HepG2 (cell line): ENCODE measurements at regions not wholly inside any gene's neighbourhood (a gene's known extent, or its start where the extent isn't known, plus 50 kb on each side); places are given as distances from the start of the nearest gene placed in this dataset.

Experiments
- RORA ChIP-seq: sonication (generic); formaldehyde crosslinking; IDR thresholded peaks from 2 replicates; pipeline ENCODE4 v1.5.0; 2020; ENCODE audit warnings: mild to moderate bottlenecking, missing genetic modification reagents, moderate library complexity
- TF ChIP-seq, protein P1 (sequence below): sonication (generic); formaldehyde crosslinking; IDR thresholded peaks from 2 replicates; pipeline ENCODE4 v1.5.0; 2020; ENCODE audit warnings: missing genetic modification reagents
- TF ChIP-seq, protein P2 (sequence below): sonication (generic); formaldehyde crosslinking; conservative IDR thresholded peaks from 2 replicates; pipeline ENCODE4 v1.4.0; 2020; ENCODE audit warnings: missing genetic modification reagents

DNA sequence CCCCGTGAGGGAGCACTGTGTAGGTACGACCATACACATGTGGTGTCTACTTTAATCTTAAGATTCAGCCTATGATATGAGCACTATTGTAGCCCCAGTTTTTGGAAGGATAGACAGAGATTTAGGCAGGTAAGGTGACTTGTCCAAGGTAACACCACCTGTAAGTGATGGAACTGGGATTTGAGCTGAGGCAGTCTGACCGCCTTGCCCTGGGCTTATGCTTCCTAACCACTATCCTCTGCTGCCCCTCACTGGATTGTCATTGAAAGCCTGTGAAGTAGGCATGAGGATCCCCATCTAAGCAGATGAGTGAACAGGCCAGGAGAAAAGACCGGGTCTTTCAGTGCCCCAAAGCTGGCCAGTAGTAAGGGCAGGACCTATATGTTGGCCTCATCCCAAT lies 343.8 kb downstream of the CYRIA start:
- TF ChIP-seq, protein P1, sequence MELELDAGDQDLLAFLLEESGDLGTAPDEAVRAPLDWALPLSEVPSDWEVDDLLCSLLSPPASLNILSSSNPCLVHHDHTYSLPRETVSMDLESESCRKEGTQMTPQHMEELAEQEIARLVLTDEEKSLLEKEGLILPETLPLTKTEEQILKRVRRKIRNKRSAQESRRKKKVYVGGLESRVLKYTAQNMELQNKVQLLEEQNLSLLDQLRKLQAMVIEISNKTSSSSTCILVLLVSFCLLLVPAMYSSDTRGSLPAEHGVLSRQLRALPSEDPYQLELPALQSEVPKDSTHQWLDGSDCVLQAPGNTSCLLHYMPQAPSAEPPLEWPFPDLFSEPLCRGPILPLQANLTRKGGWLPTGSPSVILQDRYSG: no peak
- TF ChIP-seq, protein P2, sequence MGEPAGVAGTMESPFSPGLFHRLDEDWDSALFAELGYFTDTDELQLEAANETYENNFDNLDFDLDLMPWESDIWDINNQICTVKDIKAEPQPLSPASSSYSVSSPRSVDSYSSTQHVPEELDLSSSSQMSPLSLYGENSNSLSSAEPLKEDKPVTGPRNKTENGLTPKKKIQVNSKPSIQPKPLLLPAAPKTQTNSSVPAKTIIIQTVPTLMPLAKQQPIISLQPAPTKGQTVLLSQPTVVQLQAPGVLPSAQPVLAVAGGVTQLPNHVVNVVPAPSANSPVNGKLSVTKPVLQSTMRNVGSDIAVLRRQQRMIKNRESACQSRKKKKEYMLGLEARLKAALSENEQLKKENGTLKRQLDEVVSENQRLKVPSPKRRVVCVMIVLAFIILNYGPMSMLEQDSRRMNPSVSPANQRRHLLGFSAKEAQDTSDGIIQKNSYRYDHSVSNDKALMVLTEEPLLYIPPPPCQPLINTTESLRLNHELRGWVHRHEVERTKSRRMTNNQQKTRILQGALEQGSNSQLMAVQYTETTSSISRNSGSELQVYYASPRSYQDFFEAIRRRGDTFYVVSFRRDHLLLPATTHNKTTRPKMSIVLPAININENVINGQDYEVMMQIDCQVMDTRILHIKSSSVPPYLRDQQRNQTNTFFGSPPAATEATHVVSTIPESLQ: no peak
- TF ChIP-seq RORA: no peak
